OCI-LY7 (cell line): ENCODE measurements at regions not wholly inside any gene's neighbourhood (a gene's known extent, or its start where the extent isn't known, plus 50 kb on each side); places are given as distances from the start of the nearest gene placed in this dataset.

Source experiments
- BruUV-seq: library from RNA; stranded (reverse); fragments of 400-500 nt; replicated peaks from 2 replicates; lab custom pipeline; 2021; lab: Mats Ljungman, UMichigan
- CTCF ChIA-PET: fragments of 300-600 bp; sonication (Branson Sonifier 250); formaldehyde crosslinking; loops from one replicate; lab custom pipeline; 2022; ENCODE audit warnings: antibody characterized with exemption; ENCODE audit not compliant: unreplicated experiment; lab: Charles Lee
- POLR2A ChIA-PET: fragments of 300-600 bp; sonication (Branson Sonifier 250); formaldehyde crosslinking; loops from one replicate; lab custom pipeline; 2022; ENCODE audit warnings: antibody characterized with exemption; lab: Charles Lee
- DNase-seq: peaks from one replicate; pipeline ENCODE4 v3.0.0-alpha.2; 2015; ENCODE audit warnings: low spot score
- H2AFZ ChIP-seq: fragments of 200-600 bp; sonication (generic), shearing (Covaris generic); 2 replicates; pipeline ENCODE4 v1.6.1; 2014; ENCODE audit warnings: mild to moderate bottlenecking, antibody characterized with exemption, low read length, moderate library complexity
- H3K27ac ChIP-seq: fragments of 200-600 bp; sonication (generic); 2 replicates; pipeline ENCODE4 v1.5.1; 2014; ENCODE audit warnings: mixed run types, low read depth, mild to moderate bottlenecking, moderate library complexity, low read length, inconsistent platforms; ENCODE audit not compliant: poor library complexity, severe bottlenecking
- H3K36me3 ChIP-seq: fragments of 200-600 bp; sonication (generic); 2 replicates; pipeline ENCODE4 v1.6.1; 2014; ENCODE audit warnings: mild to moderate bottlenecking, antibody characterized with exemption, low read length, moderate library complexity, mixed read lengths; ENCODE audit not compliant: insufficient read depth
- H3K4me1 ChIP-seq: fragments of 200-600 bp; sonication (generic); 2 replicates; pipeline ENCODE4 v1.5.1; 2014; ENCODE audit warnings: mild to moderate bottlenecking, low read length; ENCODE audit not compliant: insufficient read depth, poor library complexity, severe bottlenecking
- H3K4me2 ChIP-seq: fragments of 200-600 bp; sonication (generic); 2 replicates; pipeline ENCODE4 v1.6.1; 2014; ENCODE audit warnings: mild to moderate bottlenecking, low read length
- H3K4me3 ChIP-seq: fragments of 200-600 bp; sonication (generic); 2 replicates; pipeline ENCODE4 v1.5.1; 2014; ENCODE audit warnings: mild to moderate bottlenecking, low read depth, low read length; ENCODE audit not compliant: poor library complexity, severe bottlenecking
- H3K79me2 ChIP-seq: fragments of 200-600 bp; sonication (generic); 2 replicates; pipeline ENCODE4 v1.6.1; 2016; ENCODE audit warnings: low read depth, mild to moderate bottlenecking, low read length, moderate library complexity, mixed read lengths; ENCODE audit not compliant: insufficient read depth
- H3K9me2 ChIP-seq: fragments of 200-600 bp; sonication (generic); 2 replicates; pipeline ENCODE4 v1.6.1; 2016; ENCODE audit warnings: mild to moderate bottlenecking, low read length, mixed read lengths; ENCODE audit not compliant: insufficient read depth
- H3K9me3 ChIP-seq: fragments of 200-600 bp; sonication (generic); 2 replicates; pipeline ENCODE4 v1.6.1; 2014; ENCODE audit warnings: mild to moderate bottlenecking, mixed run types, low read length, mixed read lengths
- H4K20me1 ChIP-seq: fragments of 200-600 bp; sonication (generic); 2 replicates; pipeline ENCODE4 v1.6.1; 2014; ENCODE audit warnings: mild to moderate bottlenecking, antibody characterized with exemption, low read length, moderate library complexity, mixed read lengths; ENCODE audit not compliant: insufficient read depth
- CTCF ChIP-seq: fragments of 200-600 bp; sonication (generic); conservative IDR thresholded peaks from 2 replicates; pipeline ENCODE4 v1.5.1; 2014; ENCODE audit warnings: mild to moderate bottlenecking, antibody characterized with exemption, low read length, moderate library complexity, mixed read lengths
- EZH2phosphoT487 ChIP-seq: fragments of 200-600 bp; sonication (generic); IDR thresholded peaks from 2 replicates; pipeline ENCODE4 v1.6.1; 2018; ENCODE audit warnings: low read depth, borderline replicate concordance, mild to moderate bottlenecking, mixed run types, antibody characterized with exemption, low read length, moderate library complexity, mixed read lengths
- intact Hi-C: fragments of 100-400 bp; cut with micrococcal nuclease; formaldehyde crosslinking; loops from one replicate; pipeline ENCODE4 v1.10.0; 2022; ENCODE audit not compliant: unreplicated experiment

GRCh38 chr22:35206889-35207288, 50.4 kb upstream of the HMGXB4 start:
- intact Hi-C loops: no loop called here
- Histone ChIP-seq H4K20me1 (no peaks in the 10 kb centered on the region), H3K9me3 (no peaks in the 10 kb centered on the region), H3K9me2 (no peaks in the 10 kb centered on the region), H3K4me3 (no peak overlapping the region), H3K4me1 (no peaks in the 10 kb centered on the region), H3K36me3 (no peaks in the 10 kb centered on the region), H3K27ac (no peak overlapping the region), H3K4me2 (no peak overlapping the region), H3K79me2 (no peaks in the 10 kb centered on the region), H2AFZ (no peak overlapping the region)
- ChIA-PET CTCF (no interaction called here), POLR2A (no interaction called here)
- no peak for DNase-seq
- TF ChIP-seq EZH2phosphoT487: no peak
- TF ChIP-seq CTCF: no peak
- BruUV-seq: no TSS peak
